ENCODE measurements at regions not wholly inside any gene's neighbourhood (a gene's known extent, or its start where the extent isn't known, plus 50 kb on each side); places are given as distances from the start of the nearest gene placed in this dataset.

DNA sequence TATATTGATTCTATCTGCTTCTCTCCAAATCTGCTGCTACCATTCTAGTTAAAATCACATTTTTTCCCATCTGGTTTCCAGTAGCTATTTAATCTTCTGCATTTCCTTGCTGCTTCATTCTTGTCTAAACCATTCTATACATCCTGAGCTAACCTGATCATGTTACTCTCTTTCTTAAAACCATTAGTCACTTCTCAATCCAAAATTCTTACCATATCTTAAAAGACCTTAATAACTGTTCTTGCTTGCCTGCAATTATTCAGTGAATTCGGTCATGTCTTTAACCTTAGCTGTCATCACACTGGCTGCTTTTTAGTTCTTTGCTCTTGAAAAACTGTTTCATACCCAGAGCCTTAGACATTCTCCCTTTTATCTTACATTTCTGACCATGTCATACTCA lies 56.4 kb upstream of the PZP start:
- Histone ChIP-seq H4K5ac (ENCODE audit: insufficient read length, low read depth, low read length) (no peak overlapping the region), H3K4me2 (ENCODE audit: insufficient read depth, insufficient read length, low read length) (no peak overlapping the region), H3K9ac (ENCODE audit: extremely low read depth, insufficient read length, low read length) (no peak overlapping the region), H3K4ac (ENCODE audit: low read depth, low read length) (no peak overlapping the region), H2BK15ac (ENCODE audit: low read depth, low read length) (no peak overlapping the region), H3K79me1 (ENCODE audit: insufficient read depth, low read depth, low read length, poor library complexity, severe bottlenecking) (no peaks in the 10 kb centered on the region), H4K20me1 (ENCODE audit: control insufficient read depth, insufficient read depth, insufficient read length) (no peaks in the 10 kb centered on the region), H3K23ac (ENCODE audit: insufficient read length, low read depth, low read length) (no peak overlapping the region), H3K18ac (ENCODE audit: insufficient read length, low read depth, low read length) (no peak overlapping the region), H2AFZ (ENCODE audit: low read length) (no peak overlapping the region), H3K14ac (ENCODE audit: insufficient read depth, low read length) (no peak overlapping the region), H4K8ac (replicated peaks; ENCODE audit: insufficient read length, low read depth, low read length) (no peak overlapping the region), H2BK5ac (ENCODE audit: insufficient read length, low read length) (no peak overlapping the region), H4K91ac (ENCODE audit: insufficient read length, low read depth, low read length) (no peak overlapping the region), H3K9me3 (ENCODE audit: control insufficient read depth, low read depth, low read length) (no peaks in the 10 kb centered on the region), H3K23me2 (ENCODE audit: insufficient read length, low read depth, low read length, poor library complexity, severe bottlenecking) (no peaks in the 10 kb centered on the region), H3K79me2 (ENCODE audit: insufficient read depth, low read length) (no peaks in the 10 kb centered on the region), H2BK20ac (ENCODE audit: low read depth, low read length, poor library complexity, severe bottlenecking) (no peak overlapping the region), H2AK5ac (ENCODE audit: insufficient read length, low read length) (no peak overlapping the region), H3K56ac (ENCODE audit: insufficient read length, low read depth, low read length) (no peak overlapping the region), H2BK120ac (ENCODE audit: low read depth, low read length, poor library complexity, severe bottlenecking) (no peak overlapping the region), H3K27me3 (ENCODE audit: insufficient read depth, low read length) (no peaks in the 10 kb centered on the region), H3K27ac (ENCODE audit: insufficient read length, low read depth, low read length) (no peak overlapping the region), H3T11ph (ENCODE audit: low read length) (no peak overlapping the region), H3K4me1 (ENCODE audit: insufficient read depth, low read length) (no peaks in the 10 kb centered on the region), H2BK12ac (ENCODE audit: insufficient read length, low read depth, low read length) (no peak overlapping the region)
- WGBS (ENCODE audit: extremely low coverage, insufficient read length, low lambda C conversion rate): no CpG with 5 or more reads among the region's 1 CpG
- Mint-ChIP-seq H3K9me3 (no peaks in the 10 kb centered on the region), H3K27ac (no peak overlapping the region), H3K27me3 (ENCODE audit: low read depth) (no peaks in the 10 kb centered on the region), H3K36me3 (ENCODE audit: insufficient read depth in 1 of 3, low read depth in 3 of 3) (no peaks in the 10 kb centered on the region), H3K4me1 (no peaks in the 10 kb centered on the region), H3K4me3 (no peak overlapping the region)
- TF ChIP-seq, protein P1, sequence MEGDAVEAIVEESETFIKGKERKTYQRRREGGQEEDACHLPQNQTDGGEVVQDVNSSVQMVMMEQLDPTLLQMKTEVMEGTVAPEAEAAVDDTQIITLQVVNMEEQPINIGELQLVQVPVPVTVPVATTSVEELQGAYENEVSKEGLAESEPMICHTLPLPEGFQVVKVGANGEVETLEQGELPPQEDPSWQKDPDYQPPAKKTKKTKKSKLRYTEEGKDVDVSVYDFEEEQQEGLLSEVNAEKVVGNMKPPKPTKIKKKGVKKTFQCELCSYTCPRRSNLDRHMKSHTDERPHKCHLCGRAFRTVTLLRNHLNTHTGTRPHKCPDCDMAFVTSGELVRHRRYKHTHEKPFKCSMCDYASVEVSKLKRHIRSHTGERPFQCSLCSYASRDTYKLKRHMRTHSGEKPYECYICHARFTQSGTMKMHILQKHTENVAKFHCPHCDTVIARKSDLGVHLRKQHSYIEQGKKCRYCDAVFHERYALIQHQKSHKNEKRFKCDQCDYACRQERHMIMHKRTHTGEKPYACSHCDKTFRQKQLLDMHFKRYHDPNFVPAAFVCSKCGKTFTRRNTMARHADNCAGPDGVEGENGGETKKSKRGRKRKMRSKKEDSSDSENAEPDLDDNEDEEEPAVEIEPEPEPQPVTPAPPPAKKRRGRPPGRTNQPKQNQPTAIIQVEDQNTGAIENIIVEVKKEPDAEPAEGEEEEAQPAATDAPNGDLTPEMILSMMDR (conservative IDR thresholded peaks at IDR 0.05): no peak
- no peak for DNase-seq

Measured in H9 (cell line).